ENCODE measurements at regions not wholly inside any gene's neighbourhood (a gene's known extent, or its start where the extent isn't known, plus 50 kb on each side); places are given as distances from the start of the nearest gene placed in this dataset.

GRCh38 chr18:29154196-29154757 is 977.3 kb upstream of the CDH2 start:
- no TSS peak for BruUV-seq (replicated peaks)
- H3K27me3 ChIP-seq (replicated peaks; ENCODE audit: control insufficient read depth, insufficient read depth, low read length) = no peaks in the 10 kb centered on the region
- H3K4me1 Mint-ChIP-seq (ENCODE audit: low read depth, unreplicated experiment) = peaks cover 6% of the 10 kb centered on the region
- POLR2A ChIA-PET = no interaction called here
- peaks cover 6% of the 10 kb centered on the region for H3K36me3 Mint-ChIP-seq (ENCODE audit: insufficient read depth, unreplicated experiment)
- H3K9me3 Mint-ChIP-seq (ENCODE audit: unreplicated experiment) = no peaks in the 10 kb centered on the region
- H3K4me3 Mint-ChIP-seq (ENCODE audit: unreplicated experiment) = no peak overlapping the region
- no peaks in the 10 kb centered on the region for H3K9me3 ChIP-seq
- H3K4me1 ChIP-seq = no peaks in the 10 kb centered on the region
- H3K27me3 Mint-ChIP-seq (ENCODE audit: insufficient read depth, unreplicated experiment) = no peaks in the 10 kb centered on the region
- intact Hi-C loops (cut with micrococcal nuclease; ENCODE audit: unreplicated experiment) = no loop called here
- no peak for TF ChIP-seq CTCF (IDR thresholded peaks at IDR 0.05; ENCODE audit: insufficient read depth in 1 of 2, low read depth in 1 of 2, low read length in 1 of 2, severe bottlenecking in 1 of 2, unreplicated experiment in 1 of 2)
- CTCF ChIA-PET = no interaction called here
- no peak overlapping the region for H3K4me3 ChIP-seq (ENCODE audit: low read depth, low read length)
- no peak overlapping the region for H3K27ac Mint-ChIP-seq (ENCODE audit: unreplicated experiment)
- no peaks in the 10 kb centered on the region for H3K36me3 ChIP-seq (ENCODE audit: control insufficient read depth, insufficient read depth, low read length)
- DNase-seq = no peak

GRCh38 chr18:29153091-29153490 is 976.2 kb upstream of the CDH2 start:
- no peak overlapping the region for H3K4me3 Mint-ChIP-seq (ENCODE audit: unreplicated experiment)
- peaks cover 6% of the 10 kb centered on the region for H3K36me3 Mint-ChIP-seq (ENCODE audit: insufficient read depth, unreplicated experiment)
- Histone ChIP-seq H3K27me3 (replicated peaks; ENCODE audit: control insufficient read depth, insufficient read depth, low read length) (no peaks in the 10 kb centered on the region), H3K4me3 (ENCODE audit: low read depth, low read length) (no peak overlapping the region), H3K9me3 (no peaks in the 10 kb centered on the region), H3K4me1 (no peaks in the 10 kb centered on the region), H3K36me3 (ENCODE audit: control insufficient read depth, insufficient read depth, low read length) (no peaks in the 10 kb centered on the region)
- TF ChIP-seq CTCF (IDR thresholded peaks at IDR 0.05; ENCODE audit: insufficient read depth in 1 of 2, low read depth in 1 of 2, low read length in 1 of 2, severe bottlenecking in 1 of 2, unreplicated experiment in 1 of 2) = no peak
- peaks cover 6% of the 10 kb centered on the region for H3K4me1 Mint-ChIP-seq (ENCODE audit: low read depth, unreplicated experiment)
- ChIA-PET CTCF (no interaction called here), POLR2A (interaction anchor here (0.6 kb wide), 1 partner anchor 98 kb away, joined by 3 read pairs; no protein-coding TSS in a partner anchor)
- H3K9me3 Mint-ChIP-seq (ENCODE audit: unreplicated experiment) = no peaks in the 10 kb centered on the region
- intact Hi-C loops (cut with micrococcal nuclease; ENCODE audit: unreplicated experiment) = no loop called here
- no peaks in the 10 kb centered on the region for H3K27me3 Mint-ChIP-seq (ENCODE audit: insufficient read depth, unreplicated experiment)
- DNase-seq = no peak
- BruUV-seq (replicated peaks) = no TSS peak
- no peak overlapping the region for H3K27ac Mint-ChIP-seq (ENCODE audit: unreplicated experiment)

GRCh38 chr18:29147944-29148343 is 971.0 kb upstream of the CDH2 start:
- peaks cover 3% of the 10 kb centered on the region for H3K27me3 Mint-ChIP-seq (ENCODE audit: insufficient read depth, unreplicated experiment)
- no peak overlapping the region for H3K4me3 Mint-ChIP-seq (ENCODE audit: unreplicated experiment)
- H3K4me3 ChIP-seq (ENCODE audit: low read depth, low read length) = no peak overlapping the region
- no peak for TF ChIP-seq CTCF (IDR thresholded peaks at IDR 0.05; ENCODE audit: insufficient read depth in 1 of 2, low read depth in 1 of 2, low read length in 1 of 2, severe bottlenecking in 1 of 2, unreplicated experiment in 1 of 2)
- peak; percentile 1 to 17 for DNase-seq
- intact Hi-C loops (cut with micrococcal nuclease; ENCODE audit: unreplicated experiment) = no loop called here
- H3K9me3 Mint-ChIP-seq (ENCODE audit: unreplicated experiment) = no peaks in the 10 kb centered on the region
- ChIA-PET POLR2A (no interaction called here), CTCF (no interaction called here)
- no peaks in the 10 kb centered on the region for H3K9me3 ChIP-seq
- H3K36me3 ChIP-seq (ENCODE audit: control insufficient read depth, insufficient read depth, low read length) = no peaks in the 10 kb centered on the region
- no peak overlapping the region for H3K27ac Mint-ChIP-seq (ENCODE audit: unreplicated experiment)
- BruUV-seq (replicated peaks) = no TSS peak
- no peaks in the 10 kb centered on the region for H3K4me1 Mint-ChIP-seq (ENCODE audit: low read depth, unreplicated experiment)
- no peaks in the 10 kb centered on the region for H3K4me1 ChIP-seq
- peaks cover 2% of the 10 kb centered on the region for H3K36me3 Mint-ChIP-seq (ENCODE audit: insufficient read depth, unreplicated experiment)
- H3K27me3 ChIP-seq (replicated peaks; ENCODE audit: control insufficient read depth, insufficient read depth, low read length) = no peaks in the 10 kb centered on the region
